Heart left ventricle (tissue), 16 donors: ENCODE measurements at regions not wholly inside any gene's neighbourhood (a gene's known extent, or its start where the extent isn't known, plus 50 kb on each side); places are given as distances from the start of the nearest gene placed in this dataset.

Experiments
- ATAC-seq, 4 donors: fragments of 200-7000 bp; cut with Tn5 transposase; one replicate each; pipeline ENCODE4 v1.9.1; 2020 to 2022; ENCODE audit warnings: moderate library complexity in 4 of 4, mild to moderate bottlenecking in 3 of 4, moderate number of reproducible peaks in 1 of 4
- DNase-seq, 5 donors: peaks; one replicate each; pipeline ENCODE4 v3.0.0-alpha.2; 2020
- H3K27ac ChIP-seq, 12 donors: fragments of 200-600 bp; sonication (generic) in 4 of 12; one replicate each; pipeline versions ENCODE4 v1.5.0 to v1.8.0; 2016 to 2022; ENCODE audit warnings: mild to moderate bottlenecking in 2 of 12
- H3K27me3 ChIP-seq, 9 donors: fragments of 200-600 bp; sonication (generic) in 2 of 9; one replicate each; pipeline versions ENCODE4 v1.5.1 to v1.8.0; 2016 to 2022; ENCODE audit warnings: mild to moderate bottlenecking in 3 of 9
- H3K36me3 ChIP-seq, 9 donors: fragments of 200-600 bp; sonication (generic) in 2 of 9; one replicate each; pipeline versions ENCODE4 v1.5.0 to v1.8.0; 2018 to 2022; ENCODE audit warnings: mild to moderate bottlenecking in 2 of 9
- H3K4me1 ChIP-seq, 12 donors: fragments of 200-600 bp; sonication (generic) in 4 of 12; one replicate each; pipeline versions ENCODE4 v1.5.0 to v1.8.0; 2016 to 2022; ENCODE audit warnings: mild to moderate bottlenecking in 3 of 12
- H3K4me3 ChIP-seq, 12 donors: fragments of 200-600 bp; sonication (generic) in 4 of 12; one replicate each; pipeline versions ENCODE4 v1.5.0 to v1.8.0; 2017 to 2022; ENCODE audit warnings: mild to moderate bottlenecking in 9 of 12, moderate library complexity in 4 of 12
- H3K9me3 ChIP-seq, 12 donors: fragments of 200-600 bp; sonication (generic) in 4 of 12; one replicate each; pipeline versions ENCODE4 v1.5.0 to v1.8.0; 2016 to 2022; ENCODE audit warnings: mild to moderate bottlenecking in 1 of 12
- POLR2A ChIP-seq, 2 donors: fragments of 450-650 bp; IDR thresholded peaks; one replicate each; pipeline ENCODE4 v1.6.1; 2017; ENCODE audit warnings: antibody characterized with exemption in 2 of 2, mild to moderate bottlenecking in 2 of 2, moderate library complexity in 2 of 2
- WGBS, 4 donors: extraction: QIAGEN DNeasy Blood & Tissue Kit in 2 of 4; methylation state at CpG; one replicate each; pipeline versions ENCODE4 v1.1.5 to v1.1.7; 2013 to 2018; 5-methylcytosine and 5-hydroxymethylcytosine counted together
- intact Hi-C, 10 donors: fragments of 100-400 bp; cut with DNase I; formaldehyde crosslinking; loops; one replicate each; pipeline versions ENCODE4 v1.11.1 to v1.14.2; 2022
- TF ChIP-seq, protein P1 (sequence below), 12 donors: fragments of 200-600 bp; sonication (generic) in 4 of 12; IDR thresholded peaks; one replicate each; pipeline versions ENCODE4 v1.5.0 to v1.8.0; 2018 to 2022; ENCODE audit warnings: antibody characterized with exemption in 12 of 12, mild to moderate bottlenecking in 5 of 12
- donor health status: ischemic (EF 13 %, LVEDD 7.1; RV severe dilation, severe dysfunction).
- donor health status: healthy with polysubstance abuse.
- donor health status: DM: no; HTN: yes; CAD: no.
- donor health status: DM: no; HTN: no; CAD: no.
- donor health status: ischemic (EF 25% LVEDD 6.9; RV normal size, moderate dysfunction).
- donor health status: ischemic (EF 25% LVEDD 5.7; RV mildly dilated, moderate dysfunction).
- donor health status: healthy.
- donor health status: DM: yes; HTN: yes; CAD: no.
- donor health status: ischemic (EF 35%, LVEDD 5.7; RV mildly dilated, moderate dysfunction).
- donor health status: nonischemic (EF 11% LVEDD 7.7; RV severe dilation, severe dysfunction).
- donor health status: DM: yes; HTN: yes; CAD: no.
- donor health status: PGD.
- donor health status: ischemic (EF 29% LVEDD 5.4; RV normal size, mild dysfunction).
- donor health status: nonischemic (EF 23%, LVEDD 6.1; RV moderate dilation, normal function).

DNA sequence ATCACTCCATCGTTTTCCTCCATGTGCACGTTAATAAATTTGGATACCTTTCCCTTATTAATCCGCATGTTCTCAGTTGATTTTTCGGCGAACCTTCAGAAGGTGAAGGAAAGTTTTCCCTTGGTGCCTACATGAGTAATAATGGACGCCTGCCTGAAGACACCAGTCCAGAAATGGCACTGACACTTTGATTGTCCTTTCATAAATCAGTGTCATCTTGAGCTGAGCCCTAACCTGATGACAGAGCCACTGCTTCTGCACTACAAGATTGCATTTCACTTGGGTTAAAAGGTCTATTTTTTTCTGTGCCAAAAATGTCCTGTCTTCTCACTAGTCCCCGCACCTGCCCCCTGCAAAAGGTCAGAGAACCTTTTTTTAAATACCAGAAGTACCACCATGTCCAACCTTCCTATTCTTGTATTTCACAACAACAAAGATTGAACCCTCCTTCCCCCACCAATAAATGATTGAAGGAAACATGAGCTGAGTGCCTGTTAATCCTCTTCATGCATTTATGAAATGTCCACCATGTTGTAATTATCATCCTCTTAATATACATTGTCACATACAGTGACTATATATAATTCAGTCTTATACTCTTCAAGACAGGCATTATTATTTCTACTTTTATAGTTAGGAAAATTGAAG lies 219.9 kb upstream of the UBASH3B start:
- intact Hi-C loops: loop anchor here in 1 of 10 donors (10.0 kb wide), 1 partner anchor 71 kb away; no protein-coding TSS in a partner anchor
- ATAC-seq: no peak

DNA sequence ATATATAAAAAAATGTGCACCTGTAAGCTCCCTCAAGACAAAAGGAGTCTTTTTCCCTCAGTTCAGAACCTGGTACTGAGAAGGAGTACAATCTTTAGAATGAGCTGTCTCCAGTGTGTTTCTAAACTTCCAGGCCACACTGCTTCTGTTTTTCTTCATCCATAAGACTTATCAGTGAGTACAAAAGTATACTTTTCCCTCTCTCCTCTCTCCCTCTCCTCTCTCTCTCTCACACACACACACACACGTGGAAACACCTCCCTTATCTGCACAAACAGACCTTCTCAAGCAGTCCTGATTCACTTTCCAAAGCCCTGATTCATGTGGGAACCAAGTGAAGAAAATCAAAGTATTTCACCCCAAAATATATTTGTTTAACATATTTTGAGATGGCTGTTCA lies 220.7 kb upstream of the UBASH3B start:
- DNase-seq (no peak), ATAC-seq (no peak)
- Histone ChIP-seq H3K9me3 (no peaks in the 10 kb centered on the region), H3K4me1 (peaks cover 0 to 6% (median 0%) of the 10 kb centered on the region in 12 donors), H3K4me3 (no peak overlapping the region), H3K27ac (no peak overlapping the region), H3K27me3 (no peaks in the 10 kb centered on the region), H3K36me3 (no peaks in the 10 kb centered on the region)
- TF ChIP-seq, protein P1, sequence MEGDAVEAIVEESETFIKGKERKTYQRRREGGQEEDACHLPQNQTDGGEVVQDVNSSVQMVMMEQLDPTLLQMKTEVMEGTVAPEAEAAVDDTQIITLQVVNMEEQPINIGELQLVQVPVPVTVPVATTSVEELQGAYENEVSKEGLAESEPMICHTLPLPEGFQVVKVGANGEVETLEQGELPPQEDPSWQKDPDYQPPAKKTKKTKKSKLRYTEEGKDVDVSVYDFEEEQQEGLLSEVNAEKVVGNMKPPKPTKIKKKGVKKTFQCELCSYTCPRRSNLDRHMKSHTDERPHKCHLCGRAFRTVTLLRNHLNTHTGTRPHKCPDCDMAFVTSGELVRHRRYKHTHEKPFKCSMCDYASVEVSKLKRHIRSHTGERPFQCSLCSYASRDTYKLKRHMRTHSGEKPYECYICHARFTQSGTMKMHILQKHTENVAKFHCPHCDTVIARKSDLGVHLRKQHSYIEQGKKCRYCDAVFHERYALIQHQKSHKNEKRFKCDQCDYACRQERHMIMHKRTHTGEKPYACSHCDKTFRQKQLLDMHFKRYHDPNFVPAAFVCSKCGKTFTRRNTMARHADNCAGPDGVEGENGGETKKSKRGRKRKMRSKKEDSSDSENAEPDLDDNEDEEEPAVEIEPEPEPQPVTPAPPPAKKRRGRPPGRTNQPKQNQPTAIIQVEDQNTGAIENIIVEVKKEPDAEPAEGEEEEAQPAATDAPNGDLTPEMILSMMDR (IDR thresholded peaks at IDR 0.05): no peak
- no peak for TF ChIP-seq POLR2A (IDR thresholded peaks at IDR 0.05)
- 39 to 66% (median 42%) methylated on average over 1 of the region's 1 CpG for WGBS, 4 donors
- intact Hi-C loops: loop anchor here in 1 of 10 donors (10.0 kb wide), 1 partner anchor 70 kb away; no protein-coding TSS in a partner anchor

More for the DNA sequence above, 219.9 kb upstream of the UBASH3B start:
- H3K4me1 ChIP-seq: peaks cover 0 to 13% (median 0%) of the 10 kb centered on the region in 12 donors
- TF ChIP-seq, protein P1 (IDR thresholded peaks at IDR 0.05): no peak
- no peak for TF ChIP-seq POLR2A (IDR thresholded peaks at IDR 0.05)
- no peak for DNase-seq
- no peaks in the 10 kb centered on the region for H3K27me3 ChIP-seq
- H3K27ac ChIP-seq: no peak overlapping the region
- no peaks in the 10 kb centered on the region for H3K36me3 ChIP-seq
- no peaks in the 10 kb centered on the region for H3K9me3 ChIP-seq
- no peak overlapping the region for H3K4me3 ChIP-seq
- 94 to 95% (median 94%) methylated on average over 7 of the region's 7 CpGs for WGBS, 4 donors

DNA sequence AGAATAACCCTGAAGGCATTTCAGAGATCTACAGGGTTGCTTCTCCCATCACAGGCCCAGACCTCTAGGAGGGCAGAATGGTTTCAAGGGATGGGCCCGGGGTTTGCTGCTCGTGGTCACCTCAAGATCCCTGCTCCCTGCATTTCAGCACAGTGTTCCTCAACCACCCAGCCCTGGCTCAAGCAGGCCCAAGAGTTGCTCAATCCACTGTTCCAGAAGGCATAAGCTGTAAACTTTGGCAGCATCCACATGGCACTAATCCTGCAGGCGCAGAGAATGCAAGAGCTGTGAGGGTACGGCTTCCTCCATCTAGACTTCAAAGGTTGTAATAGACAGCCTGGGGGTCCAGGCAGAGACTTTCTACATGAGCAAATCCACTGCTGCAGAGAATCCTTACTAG lies 225.0 kb upstream of the UBASH3B start:
- ATAC-seq: peak in 1 of 4 donors; percentile 22
- intact Hi-C loops: loop anchor here in 1 of 10 donors (10.0 kb wide), 1 partner anchor 66 kb away; no protein-coding TSS in a partner anchor
- WGBS, 4 donors: 90 to 98% (median 97%) methylated on average over 3 to 4 of the region's 4 CpGs
- TF ChIP-seq, protein P1 (IDR thresholded peaks at IDR 0.05): no peak
- TF ChIP-seq POLR2A (IDR thresholded peaks at IDR 0.05): no peak
- no peaks in the 10 kb centered on the region for H3K4me1 ChIP-seq
- H3K4me3 ChIP-seq: no peak overlapping the region
- H3K27me3 ChIP-seq: no peaks in the 10 kb centered on the region
- H3K36me3 ChIP-seq: no peaks in the 10 kb centered on the region
- no peak overlapping the region for H3K27ac ChIP-seq
- no peak for DNase-seq
- no peaks in the 10 kb centered on the region for H3K9me3 ChIP-seq

DNA sequence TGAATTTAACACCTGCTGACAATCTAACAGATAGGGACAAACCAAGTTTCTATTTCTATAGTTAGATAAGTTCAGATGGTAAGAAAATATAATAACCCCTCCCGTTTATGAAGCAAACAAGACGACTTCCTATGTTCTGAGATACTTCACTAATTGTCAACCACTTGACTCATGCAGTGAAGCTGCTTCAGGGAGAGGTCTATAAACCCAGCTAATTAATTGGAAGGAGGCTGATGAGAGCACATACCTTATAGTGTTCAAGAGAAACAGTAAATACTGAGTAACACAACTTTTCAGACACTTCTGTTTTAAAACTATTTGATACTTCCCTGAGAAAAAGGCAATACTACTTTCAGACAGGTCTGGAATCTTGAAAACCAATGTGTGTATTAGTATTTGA lies 229.4 kb upstream of the UBASH3B start:
- TF ChIP-seq, protein P1 (IDR thresholded peaks at IDR 0.05): no peak
- no peak for TF ChIP-seq POLR2A (IDR thresholded peaks at IDR 0.05)
- 59 to 75% (median 70%) methylated on average over 2 of the region's 2 CpGs for WGBS, 4 donors
- ATAC-seq: no peak

More for the DNA sequence above, 229.4 kb upstream of the UBASH3B start:
- DNase-seq: no peak
- H3K4me3 ChIP-seq: no peak overlapping the region
- no peaks in the 10 kb centered on the region for H3K4me1 ChIP-seq
- H3K9me3 ChIP-seq: no peaks in the 10 kb centered on the region
- no peaks in the 10 kb centered on the region for H3K27me3 ChIP-seq
- intact Hi-C loops: no loop called here
- H3K27ac ChIP-seq: no peak overlapping the region
- no peaks in the 10 kb centered on the region for H3K36me3 ChIP-seq
